ENCODE measurements at regions not wholly inside any gene's neighbourhood (a gene's known extent, or its start where the extent isn't known, plus 50 kb on each side); places are given as distances from the start of the nearest gene placed in this dataset.

GRCh38 chrX:9164533-9165426 is 130.9 kb upstream of the FAM9B start:
- Histone ChIP-seq H3K36me3 (ENCODE audit: control insufficient read depth, insufficient read depth, low read length) (no peaks in the 10 kb centered on the region), H3K9ac (ENCODE audit: low read length) (no peak overlapping the region), H3K4me3 (ENCODE audit: low read depth, low read length) (no peak overlapping the region), H3K27ac (ENCODE audit: low read depth, low read length) (no peak overlapping the region), H3K4me1 (ENCODE audit: control insufficient read depth, insufficient read depth, low read length) (peaks cover 5% of the 10 kb centered on the region; the same call in 1 of the 2 replicates), H3K27me3 (ENCODE audit: control insufficient read depth, insufficient read depth, low read length) (no peaks in the 10 kb centered on the region; the same call in 1 of the 2 replicates), H3K9me3 (ENCODE audit: control insufficient read depth, insufficient read depth, low read depth, low read length) (peaks cover 15% of the 10 kb centered on the region)

- Histone ChIP-seq H3K27me3 (ENCODE audit: control insufficient read depth, insufficient read depth, low read length) (no peaks in the 10 kb centered on the region; the same call in 1 of the 2 replicates), H3K4me3 (ENCODE audit: low read depth, low read length) (no peak overlapping the region), H3K9me3 (ENCODE audit: control insufficient read depth, insufficient read depth, low read depth, low read length) (peaks cover 15% of the 10 kb centered on the region), H3K36me3 (ENCODE audit: control insufficient read depth, insufficient read depth, low read length) (no peaks in the 10 kb centered on the region), H3K9ac (ENCODE audit: low read length) (no peak overlapping the region), H3K4me1 (ENCODE audit: control insufficient read depth, insufficient read depth, low read length) (peaks cover 5% of the 10 kb centered on the region; the same call in 1 of the 2 replicates), H3K27ac (ENCODE audit: low read depth, low read length) (no peak overlapping the region)
These were observed 132.6 kb upstream of the FAM9B start for GRCh38 chrX:9166584-9166944.

DNA sequence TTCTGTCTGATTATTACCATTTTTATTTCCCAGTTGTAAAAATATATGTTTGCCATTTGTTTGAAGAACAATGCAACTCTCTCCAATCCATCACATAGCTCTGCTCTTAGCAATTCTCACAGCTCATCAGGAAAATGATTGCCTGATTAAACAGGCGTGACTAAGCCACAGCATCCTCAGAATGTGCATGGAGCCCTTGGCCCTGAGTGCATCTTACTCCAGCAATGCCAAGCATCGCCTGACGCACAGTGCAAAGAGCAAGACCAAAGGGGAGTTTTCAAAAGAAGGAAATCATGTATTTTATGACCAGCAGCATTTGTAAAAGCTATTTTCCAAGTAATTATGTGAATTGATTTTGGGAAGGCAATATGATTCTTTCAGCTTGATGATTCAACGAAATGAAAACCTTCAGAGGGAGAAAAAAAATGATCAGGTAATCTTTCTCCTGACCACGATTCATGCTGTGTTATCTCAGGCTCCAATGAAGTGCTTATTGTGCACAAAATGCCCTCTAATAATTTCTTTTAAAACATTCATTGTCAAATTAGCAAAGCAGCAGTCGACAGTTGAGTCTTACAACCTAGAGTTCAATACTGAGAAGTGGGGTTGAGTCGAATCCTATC is 138.0 kb upstream of the FAM9B start:
- Histone ChIP-seq H3K9ac (ENCODE audit: low read length) (no peak overlapping the region), H3K36me3 (ENCODE audit: control insufficient read depth, insufficient read depth, low read length) (no peaks in the 10 kb centered on the region), H3K4me1 (ENCODE audit: control insufficient read depth, insufficient read depth, low read length) (no peaks in the 10 kb centered on the region), H3K27me3 (ENCODE audit: control insufficient read depth, insufficient read depth, low read length) (no peaks in the 10 kb centered on the region), H3K27ac (ENCODE audit: low read depth, low read length) (no peak overlapping the region), H3K9me3 (ENCODE audit: control insufficient read depth, insufficient read depth, low read depth, low read length) (peaks cover 10% of the 10 kb centered on the region), H3K4me3 (ENCODE audit: low read depth, low read length) (no peak overlapping the region)

DNA sequence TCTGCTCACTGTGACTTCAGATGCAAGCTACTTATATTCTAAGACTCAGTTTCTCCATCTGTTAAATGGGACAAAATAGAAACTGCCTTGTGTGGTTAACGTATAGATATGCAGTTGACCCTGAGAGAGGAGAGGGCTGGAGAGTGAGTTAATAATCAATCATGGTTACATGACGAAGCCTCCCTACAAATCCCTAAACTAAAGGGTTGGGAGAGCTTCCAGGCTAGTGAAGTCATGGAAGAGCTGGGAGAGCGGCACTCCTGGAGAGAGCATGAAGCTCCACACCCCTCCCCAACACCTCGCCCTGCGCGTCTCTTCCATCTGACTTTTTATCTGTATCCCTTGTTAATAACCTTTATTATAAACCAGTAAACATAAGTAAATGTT is 138.5 kb upstream of the FAM9B start:
- H3K27ac ChIP-seq (ENCODE audit: low read depth, low read length) = no peak overlapping the region
- no peak overlapping the region for H3K4me3 ChIP-seq (ENCODE audit: low read depth, low read length)
- peaks cover 7% of the 10 kb centered on the region for H3K9me3 ChIP-seq (ENCODE audit: control insufficient read depth, insufficient read depth, low read depth, low read length)
- no peaks in the 10 kb centered on the region for H3K36me3 ChIP-seq (ENCODE audit: control insufficient read depth, insufficient read depth, low read length)
- no peaks in the 10 kb centered on the region for H3K4me1 ChIP-seq (ENCODE audit: control insufficient read depth, insufficient read depth, low read length)
- H3K27me3 ChIP-seq (ENCODE audit: control insufficient read depth, insufficient read depth, low read length) = no peaks in the 10 kb centered on the region
- H3K9ac ChIP-seq (ENCODE audit: low read length) = no peak overlapping the region

GRCh38 chrX:9180623-9181022 is 146.7 kb upstream of the FAM9B start:
- Histone ChIP-seq H3K27me3 (ENCODE audit: control insufficient read depth, insufficient read depth, low read length) (no peaks in the 10 kb centered on the region; the same call in 1 of the 2 replicates), H3K9ac (ENCODE audit: low read length) (no peak overlapping the region), H3K9me3 (ENCODE audit: control insufficient read depth, insufficient read depth, low read depth, low read length) (peaks cover 9% of the 10 kb centered on the region), H3K36me3 (ENCODE audit: control insufficient read depth, insufficient read depth, low read length) (no peaks in the 10 kb centered on the region), H3K4me3 (ENCODE audit: low read depth, low read length) (no peak overlapping the region), H3K4me1 (ENCODE audit: control insufficient read depth, insufficient read depth, low read length) (no peaks in the 10 kb centered on the region), H3K27ac (ENCODE audit: low read depth, low read length) (no peak overlapping the region)

- Histone ChIP-seq H3K27me3 (ENCODE audit: control insufficient read depth, insufficient read depth, low read length) (no peaks in the 10 kb centered on the region; the same call in 1 of the 2 replicates), H3K27ac (ENCODE audit: low read depth, low read length) (no peak overlapping the region), H3K9ac (ENCODE audit: low read length) (no peak overlapping the region), H3K4me3 (ENCODE audit: low read depth, low read length) (no peak overlapping the region), H3K4me1 (ENCODE audit: control insufficient read depth, insufficient read depth, low read length) (no peaks in the 10 kb centered on the region), H3K9me3 (ENCODE audit: control insufficient read depth, insufficient read depth, low read depth, low read length) (peaks cover 9% of the 10 kb centered on the region), H3K36me3 (ENCODE audit: control insufficient read depth, insufficient read depth, low read length) (no peaks in the 10 kb centered on the region)
These were observed 148.1 kb upstream of the FAM9B start for GRCh38 chrX:9182041-9182440.

- Histone ChIP-seq H3K27ac (ENCODE audit: low read depth, low read length) (no peak overlapping the region), H3K36me3 (ENCODE audit: control insufficient read depth, insufficient read depth, low read length) (no peaks in the 10 kb centered on the region), H3K4me3 (ENCODE audit: low read depth, low read length) (no peak overlapping the region), H3K9ac (ENCODE audit: low read length) (no peak overlapping the region), H3K4me1 (ENCODE audit: control insufficient read depth, insufficient read depth, low read length) (no peaks in the 10 kb centered on the region), H3K9me3 (ENCODE audit: control insufficient read depth, insufficient read depth, low read depth, low read length) (peaks cover 9% of the 10 kb centered on the region), H3K27me3 (ENCODE audit: control insufficient read depth, insufficient read depth, low read length) (no peaks in the 10 kb centered on the region; the same call in 1 of the 2 replicates)
These were observed 149.6 kb upstream of the FAM9B start for GRCh38 chrX:9183481-9183880.

- Histone ChIP-seq H3K27me3 (ENCODE audit: control insufficient read depth, insufficient read depth, low read length) (no peaks in the 10 kb centered on the region; the same call in 1 of the 2 replicates), H3K27ac (ENCODE audit: low read depth, low read length) (no peak overlapping the region), H3K9me3 (ENCODE audit: control insufficient read depth, insufficient read depth, low read depth, low read length) (peaks cover 3% of the 10 kb centered on the region; the same call in 1 of the 2 replicates), H3K9ac (ENCODE audit: low read length) (no peak overlapping the region), H3K4me1 (ENCODE audit: control insufficient read depth, insufficient read depth, low read length) (peaks cover 3% of the 10 kb centered on the region), H3K36me3 (ENCODE audit: control insufficient read depth, insufficient read depth, low read length) (no peaks in the 10 kb centered on the region), H3K4me3 (ENCODE audit: low read depth, low read length) (no peak overlapping the region)
These were observed 150.3 kb upstream of the FAM9B start for GRCh38 chrX:9184211-9184610.

DNA sequence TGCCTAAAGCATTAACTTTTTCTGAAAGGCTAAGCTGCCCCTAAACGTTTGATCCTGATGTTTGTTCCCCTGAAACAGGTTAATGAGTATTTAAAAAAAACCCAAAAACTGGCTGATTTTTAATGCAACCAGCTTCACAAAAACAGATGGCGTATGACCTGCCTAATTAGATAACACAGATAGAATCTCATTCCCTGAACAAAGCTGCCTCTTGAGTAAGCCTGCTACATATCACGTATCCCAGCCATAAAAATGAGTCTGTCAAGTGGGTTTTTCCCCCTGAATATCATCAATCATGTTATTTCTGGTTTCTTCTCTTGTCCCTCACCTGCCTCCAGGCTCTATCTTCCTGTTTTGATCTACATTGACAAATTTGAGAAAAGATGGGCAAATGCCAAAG is 154.2 kb upstream of the FAM9B start:
- Histone ChIP-seq H3K4me3 (ENCODE audit: low read depth, low read length) (no peak overlapping the region), H3K27ac (ENCODE audit: low read depth, low read length) (no peak overlapping the region), H3K4me1 (ENCODE audit: control insufficient read depth, insufficient read depth, low read length) (peaks cover 14% of the 10 kb centered on the region), H3K9ac (ENCODE audit: low read length) (no peak overlapping the region), H3K36me3 (ENCODE audit: control insufficient read depth, insufficient read depth, low read length) (no peaks in the 10 kb centered on the region), H3K27me3 (ENCODE audit: control insufficient read depth, insufficient read depth, low read length) (no peaks in the 10 kb centered on the region; the same call in 1 of the 2 replicates), H3K9me3 (ENCODE audit: control insufficient read depth, insufficient read depth, low read depth, low read length) (no peaks in the 10 kb centered on the region)

GRCh38 chrX:9189286-9189685 is 155.4 kb upstream of the FAM9B start:
- no peaks in the 10 kb centered on the region for H3K9me3 ChIP-seq (ENCODE audit: control insufficient read depth, insufficient read depth, low read depth, low read length)
- no peaks in the 10 kb centered on the region for H3K36me3 ChIP-seq (ENCODE audit: control insufficient read depth, insufficient read depth, low read length)
- H3K9ac ChIP-seq (ENCODE audit: low read length) = no peak overlapping the region
- no peak overlapping the region for H3K27ac ChIP-seq (ENCODE audit: low read depth, low read length)
- peaks cover 14% of the 10 kb centered on the region for H3K4me1 ChIP-seq (ENCODE audit: control insufficient read depth, insufficient read depth, low read length)
- no peak overlapping the region for H3K4me3 ChIP-seq (ENCODE audit: low read depth, low read length)
- H3K27me3 ChIP-seq (ENCODE audit: control insufficient read depth, insufficient read depth, low read length) = no peaks in the 10 kb centered on the region; the same call in 1 of the 2 replicates

DNA sequence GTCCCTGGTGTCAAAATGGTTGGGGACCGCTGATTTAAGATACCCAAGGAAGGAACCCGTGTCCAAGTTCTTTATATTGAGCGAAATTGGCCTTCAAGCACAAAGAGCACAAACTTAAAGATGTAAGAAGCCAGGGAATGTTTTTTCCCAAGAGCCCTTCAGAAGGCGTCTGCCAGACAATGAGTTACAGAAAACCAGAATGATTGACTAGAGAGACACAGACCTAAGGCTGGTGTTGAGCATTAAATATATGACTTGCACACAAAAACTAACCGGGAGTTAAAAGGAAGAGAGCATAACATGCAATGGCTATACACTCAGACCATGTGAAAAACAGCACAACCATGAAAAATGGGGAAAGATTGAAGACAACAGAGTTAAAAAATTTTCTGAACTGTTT is 157.5 kb upstream of the FAM9B start:
- Histone ChIP-seq H3K27me3 (ENCODE audit: control insufficient read depth, insufficient read depth, low read length) (peaks cover 3% of the 10 kb centered on the region; the same call in 1 of the 2 replicates), H3K36me3 (ENCODE audit: control insufficient read depth, insufficient read depth, low read length) (no peaks in the 10 kb centered on the region), H3K4me3 (ENCODE audit: low read depth, low read length) (no peak overlapping the region), H3K9me3 (ENCODE audit: control insufficient read depth, insufficient read depth, low read depth, low read length) (no peaks in the 10 kb centered on the region), H3K4me1 (ENCODE audit: control insufficient read depth, insufficient read depth, low read length) (peaks cover 14% of the 10 kb centered on the region), H3K9ac (ENCODE audit: low read length) (no peak overlapping the region), H3K27ac (ENCODE audit: low read depth, low read length) (no peak overlapping the region)

Data from HUES6 (cell line).